ENCODE measurements at regions not wholly inside any gene's neighbourhood (a gene's known extent, or its start where the extent isn't known, plus 50 kb on each side); places are given as distances from the start of the nearest gene placed in this dataset.

GRCh38 chr12:43015090-43015737 lies 425.7 kb upstream of the PRICKLE1 start:
- no peak for DNase-seq (ENCODE audit: low spot score)

GRCh38 chr12:43011383-43011926 lies 421.9 kb upstream of the PRICKLE1 start:
- DNase-seq (ENCODE audit: low spot score), result no peak

GRCh38 chr12:43009846-43010240 lies 420.3 kb upstream of the PRICKLE1 start:
- DNase-seq (ENCODE audit: low spot score), result no peak

- DNase-seq (ENCODE audit: low spot score), result no peak
Observed at GRCh38 chr12:43008953-43009845, 419.7 kb upstream of the PRICKLE1 start.

GRCh38 chr12:43004908-43005307 lies 415.4 kb upstream of the PRICKLE1 start:
- no peak for DNase-seq (ENCODE audit: low spot score)

GRCh38 chr12:43004141-43004540 lies 414.6 kb upstream of the PRICKLE1 start:
- no peak for DNase-seq (ENCODE audit: low spot score)

- DNase-seq (ENCODE audit: low spot score), result no peak
Observed at GRCh38 chr12:42996869-42997431, 407.4 kb upstream of the PRICKLE1 start.

GRCh38 chr12:42992826-42993225 lies 403.3 kb upstream of the PRICKLE1 start:
- DNase-seq (ENCODE audit: low spot score), result no peak

GRCh38 chr12:42990387-42990786 lies 400.8 kb upstream of the PRICKLE1 start:
- no peak for DNase-seq (ENCODE audit: low spot score)

GRCh38 chr12:42987216-42987650 lies 397.7 kb upstream of the PRICKLE1 start:
- no peak for DNase-seq (ENCODE audit: low spot score)

GRCh38 chr12:42985506-42985905 lies 396.0 kb upstream of the PRICKLE1 start:
- no peak for DNase-seq (ENCODE audit: low spot score)

- no peak for DNase-seq (ENCODE audit: low spot score)
Observed at GRCh38 chr12:42982828-42983227, 393.3 kb upstream of the PRICKLE1 start.

- DNase-seq (ENCODE audit: low spot score), result no peak
Observed at GRCh38 chr12:42981379-42981778, 391.8 kb upstream of the PRICKLE1 start.

GRCh38 chr12:42980441-42980840 lies 390.9 kb upstream of the PRICKLE1 start:
- no peak for DNase-seq (ENCODE audit: low spot score)

GRCh38 chr12:42979746-42980145 lies 390.2 kb upstream of the PRICKLE1 start:
- no peak for DNase-seq (ENCODE audit: low spot score)

- no peak for DNase-seq (ENCODE audit: low spot score)
Observed at GRCh38 chr12:42978708-42979107, 389.2 kb upstream of the PRICKLE1 start.

- no peak for DNase-seq (ENCODE audit: low spot score)
Observed at GRCh38 chr12:42977451-42978230, 388.1 kb upstream of the PRICKLE1 start.

GRCh38 chr12:42976620-42977019 lies 387.1 kb upstream of the PRICKLE1 start:
- DNase-seq (ENCODE audit: low spot score), result no peak

- no peak for DNase-seq (ENCODE audit: low spot score)
Observed at GRCh38 chr12:42976122-42976521, 386.6 kb upstream of the PRICKLE1 start.

GRCh38 chr12:42969355-42969754 lies 379.8 kb upstream of the PRICKLE1 start:
- no peak for DNase-seq (ENCODE audit: low spot score)

GRCh38 chr12:42968426-42968825 lies 378.9 kb upstream of the PRICKLE1 start:
- no peak for DNase-seq (ENCODE audit: low spot score)

- no peak for DNase-seq (ENCODE audit: low spot score)
Observed at GRCh38 chr12:42967850-42968249, 378.3 kb upstream of the PRICKLE1 start.
